Gastroesophageal sphincter (tissue), 3 donors: ENCODE measurements at regions not wholly inside any gene's neighbourhood (a gene's known extent, or its start where the extent isn't known, plus 50 kb on each side); places are given as distances from the start of the nearest gene placed in this dataset.

Experiments used
- EP300 ChIP-seq: sonication (generic); formaldehyde crosslinking; IDR thresholded peaks from one replicate; pipeline ENCODE4 v1.6.1; 2017; ENCODE audit warnings: antibody characterized with exemption, mild to moderate bottlenecking
- POLR2AphosphoS5 ChIP-seq: sonication (generic); formaldehyde crosslinking; IDR thresholded peaks from one replicate; pipeline ENCODE4 v1.6.1; 2017; ENCODE audit warnings: antibody characterized with exemption
- TF ChIP-seq, protein P1 (sequence below), 4 experiments: fragments of 200-600 bp in 2 of 4; fragments of 450-650 bp in 2 of 4; sonication (generic) in 1 of 4; IDR thresholded peaks; one replicate each; pipeline ENCODE4 v1.5.1; 2017 to 2019; ENCODE audit warnings: antibody characterized with exemption in 4 of 4, mild to moderate bottlenecking in 2 of 4, moderate library complexity in 2 of 4

DNA sequence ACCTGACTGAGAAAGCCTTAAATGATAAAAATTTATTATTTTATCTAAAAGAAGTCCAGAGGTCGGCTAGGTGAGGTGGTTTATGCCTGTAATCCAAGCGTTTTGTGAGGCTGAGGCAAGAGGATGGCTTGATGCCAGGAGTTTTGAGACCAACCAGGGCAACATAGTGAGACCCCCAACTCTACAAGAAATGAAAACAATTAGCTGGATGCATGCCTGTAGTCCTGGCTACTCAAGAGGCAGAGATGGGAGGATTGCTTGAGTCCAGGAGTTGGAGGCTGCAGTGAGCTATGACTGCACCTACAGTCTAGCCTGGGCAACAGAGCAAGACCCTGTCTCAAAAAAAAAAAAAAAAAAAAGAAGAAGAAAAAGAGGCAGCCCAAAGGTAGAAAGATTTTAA, 179.9 kb upstream of the KIF2A start:
- TF ChIP-seq, protein P1, sequence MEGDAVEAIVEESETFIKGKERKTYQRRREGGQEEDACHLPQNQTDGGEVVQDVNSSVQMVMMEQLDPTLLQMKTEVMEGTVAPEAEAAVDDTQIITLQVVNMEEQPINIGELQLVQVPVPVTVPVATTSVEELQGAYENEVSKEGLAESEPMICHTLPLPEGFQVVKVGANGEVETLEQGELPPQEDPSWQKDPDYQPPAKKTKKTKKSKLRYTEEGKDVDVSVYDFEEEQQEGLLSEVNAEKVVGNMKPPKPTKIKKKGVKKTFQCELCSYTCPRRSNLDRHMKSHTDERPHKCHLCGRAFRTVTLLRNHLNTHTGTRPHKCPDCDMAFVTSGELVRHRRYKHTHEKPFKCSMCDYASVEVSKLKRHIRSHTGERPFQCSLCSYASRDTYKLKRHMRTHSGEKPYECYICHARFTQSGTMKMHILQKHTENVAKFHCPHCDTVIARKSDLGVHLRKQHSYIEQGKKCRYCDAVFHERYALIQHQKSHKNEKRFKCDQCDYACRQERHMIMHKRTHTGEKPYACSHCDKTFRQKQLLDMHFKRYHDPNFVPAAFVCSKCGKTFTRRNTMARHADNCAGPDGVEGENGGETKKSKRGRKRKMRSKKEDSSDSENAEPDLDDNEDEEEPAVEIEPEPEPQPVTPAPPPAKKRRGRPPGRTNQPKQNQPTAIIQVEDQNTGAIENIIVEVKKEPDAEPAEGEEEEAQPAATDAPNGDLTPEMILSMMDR (IDR thresholded peaks at IDR 0.05), result no peak
- TF ChIP-seq EP300 (no peak), POLR2AphosphoS5 (no peak)
